Lower leg skin (tissue), 4 donors: ENCODE measurements at regions not wholly inside any gene's neighbourhood (a gene's known extent, or its start where the extent isn't known, plus 50 kb on each side); places are given as distances from the start of the nearest gene placed in this dataset.

Source experiments
- DNase-seq, 2 donors: peaks; one replicate each; pipeline ENCODE4 v3.0.0-alpha.2; 2019; ENCODE audit warnings: low spot score in 2 of 2
- H3K4me3 ChIP-seq: fragments of 200-600 bp; sonication (generic); 2 replicates; pipeline ENCODE4 v1.5.1; 2017; ENCODE audit warnings: mild to moderate bottlenecking, low read depth; ENCODE audit not compliant: poor library complexity, severe bottlenecking
- CTCF ChIP-seq, 3 donors: fragments of 450-650 bp; IDR thresholded peaks; one replicate each; pipeline ENCODE4 v1.5.1; 2016; ENCODE audit warnings: antibody characterized with exemption in 3 of 3, mild to moderate bottlenecking in 3 of 3, moderate library complexity in 2 of 3
- POLR2A ChIP-seq, 2 donors: fragments of 450-650 bp; IDR thresholded peaks; one replicate each; pipeline ENCODE4 v1.6.1; 2016 to 2017; ENCODE audit warnings: antibody characterized with exemption in 2 of 2, mild to moderate bottlenecking in 1 of 2, moderate library complexity in 1 of 2
- WGBS, 2 donors: methylation state at CpG; one replicate each; pipeline ENCODE4 v1.1.5; 2018; 5-methylcytosine and 5-hydroxymethylcytosine counted together
- intact Hi-C: fragments of 100-400 bp; cut with DNase I; formaldehyde crosslinking; loops from one replicate; pipeline ENCODE4 v1.15.0; 2023; ENCODE audit warnings: low total_unique reads

DNA sequence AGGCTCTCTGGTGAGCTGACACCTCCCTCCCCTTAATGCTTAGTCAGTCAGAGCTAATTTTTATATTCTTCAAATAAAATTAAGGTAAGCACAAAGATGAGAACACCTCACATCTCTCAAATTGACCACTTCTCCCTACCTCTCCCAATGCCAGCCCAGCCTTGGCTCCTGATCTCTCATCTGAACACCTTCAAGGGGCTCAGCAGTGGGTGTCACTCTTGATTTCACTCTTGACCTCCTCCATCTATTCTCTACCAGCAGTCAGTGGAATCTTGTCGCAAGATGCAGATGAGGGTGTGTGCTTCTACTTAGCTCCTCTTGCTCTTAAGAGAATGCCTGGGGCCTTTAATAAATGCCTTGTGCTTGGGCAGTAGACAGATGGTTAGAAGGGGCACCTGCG is 309.0 kb upstream of the IRX3 start:
- intact Hi-C loops: no loop called here
- no peak for DNase-seq
- no peak overlapping the region for H3K4me3 ChIP-seq
- 38 to 39% methylated on average over 2 of the region's 2 CpGs for WGBS, 2 donors
- TF ChIP-seq POLR2A (IDR thresholded peaks at IDR 0.05) (no peak), CTCF (IDR thresholded peaks at IDR 0.05) (no peak)

GRCh38 chr16:54594601-54595391 is 308.2 kb upstream of the IRX3 start:
- WGBS, 2 donors: 38 to 40% methylated on average over 26 of the region's 26 CpGs
- no peak for DNase-seq
- no peak overlapping the region for H3K4me3 ChIP-seq
- no peak for TF ChIP-seq POLR2A (IDR thresholded peaks at IDR 0.05)
- no peak for TF ChIP-seq CTCF (IDR thresholded peaks at IDR 0.05)
- intact Hi-C loops: no loop called here

DNA sequence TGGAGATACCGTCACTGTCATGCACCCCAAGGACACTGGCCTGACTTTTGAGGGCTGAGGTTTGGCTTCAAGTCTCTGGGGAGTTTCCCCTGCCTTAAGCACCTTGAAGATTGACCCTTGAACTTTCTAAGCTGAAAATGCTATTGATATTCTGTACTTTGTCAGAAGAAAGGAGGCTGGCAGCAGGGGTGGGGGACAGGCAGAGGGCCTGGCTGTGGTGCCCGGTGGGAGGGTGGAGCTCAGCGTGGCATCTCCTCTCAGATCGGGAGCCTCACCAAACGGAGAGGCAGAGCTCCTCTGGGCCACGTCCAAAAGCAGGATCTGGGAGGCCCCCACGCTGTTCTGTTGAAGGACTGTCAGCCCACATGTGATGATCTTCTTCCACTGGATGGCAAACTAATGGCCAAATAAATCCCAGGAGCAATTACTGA is 305.2 kb upstream of the IRX3 start:
- 60 to 76% methylated on average over 7 of the region's 7 CpGs for WGBS, 2 donors
- TF ChIP-seq CTCF (IDR thresholded peaks at IDR 0.05) (no peak), POLR2A (IDR thresholded peaks at IDR 0.05) (no peak)
- DNase-seq: no peak
- intact Hi-C loops: no loop called here
- no peak overlapping the region for H3K4me3 ChIP-seq

DNA sequence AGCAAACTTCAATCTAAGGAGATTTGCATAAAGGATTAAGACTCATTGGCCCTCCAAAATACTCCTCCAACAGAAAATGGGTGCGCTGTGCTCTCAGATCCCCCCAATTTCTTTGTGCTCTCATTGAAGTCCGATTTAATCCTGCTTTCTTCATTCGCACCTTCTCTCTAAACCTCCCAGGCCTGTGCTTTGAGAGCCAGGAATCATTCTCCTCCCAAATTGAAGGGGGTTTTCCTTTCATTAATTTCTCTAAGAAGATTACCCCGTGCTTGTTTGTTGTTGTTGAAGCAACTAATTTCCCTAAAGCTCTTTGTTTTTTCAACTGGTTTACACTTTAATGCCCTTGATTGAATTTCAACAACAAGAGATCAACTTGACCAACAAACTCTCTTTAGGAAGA is 304.2 kb upstream of the IRX3 start:
- H3K4me3 ChIP-seq: no peak overlapping the region
- DNase-seq: no peak
- TF ChIP-seq CTCF (IDR thresholded peaks at IDR 0.05): no peak
- no peak for TF ChIP-seq POLR2A (IDR thresholded peaks at IDR 0.05)
- WGBS, 2 donors: 81 to 87% methylated on average over 4 of the region's 4 CpGs
- intact Hi-C loops: no loop called here

DNA sequence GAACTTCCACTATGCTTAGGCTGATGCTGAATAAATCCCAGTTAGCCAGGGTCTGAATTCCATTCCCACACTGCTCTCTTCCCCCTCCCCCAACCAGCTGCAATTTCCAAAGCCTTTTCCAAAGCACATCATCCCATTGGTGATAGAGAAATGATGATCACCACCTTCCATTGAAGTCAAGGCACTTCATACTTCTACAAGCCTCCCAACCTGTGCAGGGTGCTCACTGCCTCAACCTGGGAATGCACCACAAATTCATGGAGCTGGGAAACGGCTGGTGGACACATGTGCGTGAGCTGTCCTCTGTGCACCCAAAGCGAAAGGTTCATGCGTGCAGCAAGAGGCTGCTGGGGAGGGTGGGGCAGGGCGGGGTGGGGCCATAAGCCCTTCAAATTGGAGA is 302.7 kb upstream of the IRX3 start:
- no peak for TF ChIP-seq POLR2A (IDR thresholded peaks at IDR 0.05)
- TF ChIP-seq CTCF (IDR thresholded peaks at IDR 0.05): no peak
- H3K4me3 ChIP-seq: no peak overlapping the region
- DNase-seq: no peak
- intact Hi-C loops: no loop called here
- 69 to 80% methylated on average over 5 of the region's 5 CpGs for WGBS, 2 donors

GRCh38 chr16:54588026-54588425 is 301.4 kb upstream of the IRX3 start:
- 74 to 76% methylated on average over 5 of the region's 5 CpGs for WGBS, 2 donors
- DNase-seq: no peak
- H3K4me3 ChIP-seq: no peak overlapping the region
- TF ChIP-seq POLR2A (IDR thresholded peaks at IDR 0.05) (no peak), CTCF (IDR thresholded peaks at IDR 0.05) (no peak)
- intact Hi-C loops: no loop called here
